Pulmonary artery endothelial cell (primary cell): ENCODE measurements at regions not wholly inside any gene's neighbourhood (a gene's known extent, or its start where the extent isn't known, plus 50 kb on each side); places are given as distances from the start of the nearest gene placed in this dataset.

Source experiments
- DNase-seq: peaks from one replicate; pipeline ENCODE4 v3.0.0-alpha.2; 2011; ENCODE audit warnings: low read depth, low spot score

GRCh38 chrX:38856670-38857265, 55.5 kb downstream of the MID1IP1 start:
- DNase-seq = no peak

GRCh38 chrX:38857736-38858523, 56.7 kb downstream of the MID1IP1 start:
- no peak for DNase-seq

DNA sequence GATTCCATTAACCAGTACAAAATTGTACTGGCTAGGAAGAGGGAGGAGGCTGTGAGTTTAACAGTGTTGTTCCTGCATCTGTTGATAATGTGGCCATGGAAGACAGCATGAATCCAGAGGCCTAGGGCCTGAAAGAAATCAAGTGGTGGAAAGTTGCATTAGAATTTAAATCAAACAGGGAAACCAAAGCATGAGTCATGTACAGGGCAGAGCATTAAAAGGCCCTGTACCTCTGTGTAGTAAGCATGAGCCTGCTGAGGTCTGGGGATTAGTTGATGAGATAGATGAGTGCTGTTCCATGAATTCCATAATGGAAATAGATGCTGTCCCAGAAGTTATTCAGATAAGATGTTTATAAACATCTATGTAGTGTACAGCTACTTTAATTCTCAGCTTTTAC, 58.3 kb downstream of the MID1IP1 start:
- no peak for DNase-seq

DNA sequence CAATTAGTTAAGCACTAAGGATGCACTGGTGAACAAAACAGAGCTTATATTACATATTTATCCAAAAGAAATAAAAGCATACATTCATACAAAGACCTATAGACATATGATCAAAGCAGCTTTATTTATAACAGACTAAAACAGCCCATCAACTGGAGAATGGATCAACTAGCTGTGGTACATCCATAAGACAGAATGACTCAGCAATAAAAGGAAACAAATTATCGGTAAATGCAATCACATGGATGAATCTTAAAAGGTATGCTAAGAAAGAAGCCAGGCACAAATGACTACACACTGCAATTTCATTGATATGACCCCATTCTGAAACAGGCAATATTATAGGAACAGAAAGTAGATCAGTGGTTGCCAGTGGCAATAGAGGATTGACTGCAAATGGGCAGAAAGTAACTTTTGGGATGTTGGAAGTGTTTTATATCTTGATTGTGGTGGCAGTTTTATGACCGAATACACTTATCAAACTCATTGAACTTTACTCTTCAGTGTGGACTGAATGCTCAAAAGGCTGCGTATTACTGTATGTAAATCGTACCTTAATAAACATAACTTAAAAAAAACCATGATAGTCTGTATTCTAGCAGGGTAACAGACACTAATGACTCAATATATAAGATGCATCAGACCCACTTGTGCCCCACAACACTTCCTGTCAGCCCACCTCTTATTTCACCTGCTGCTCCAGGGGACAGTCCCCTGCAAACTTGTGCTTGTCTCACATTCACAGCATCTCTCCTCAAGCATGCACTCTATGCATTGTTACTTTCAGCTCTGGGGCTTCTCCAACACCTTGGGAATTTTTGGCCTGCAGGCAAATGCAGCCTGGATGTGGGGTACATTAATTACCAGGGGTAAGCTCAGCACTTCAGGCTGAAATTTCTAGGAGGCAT, 59.1 kb downstream of the MID1IP1 start:
- no peak for DNase-seq

GRCh38 chrX:38861489-38861888, 60.2 kb downstream of the MID1IP1 start:
- no peak for DNase-seq

GRCh38 chrX:38862100-38862499, 60.8 kb downstream of the MID1IP1 start:
- DNase-seq = no peak

DNA sequence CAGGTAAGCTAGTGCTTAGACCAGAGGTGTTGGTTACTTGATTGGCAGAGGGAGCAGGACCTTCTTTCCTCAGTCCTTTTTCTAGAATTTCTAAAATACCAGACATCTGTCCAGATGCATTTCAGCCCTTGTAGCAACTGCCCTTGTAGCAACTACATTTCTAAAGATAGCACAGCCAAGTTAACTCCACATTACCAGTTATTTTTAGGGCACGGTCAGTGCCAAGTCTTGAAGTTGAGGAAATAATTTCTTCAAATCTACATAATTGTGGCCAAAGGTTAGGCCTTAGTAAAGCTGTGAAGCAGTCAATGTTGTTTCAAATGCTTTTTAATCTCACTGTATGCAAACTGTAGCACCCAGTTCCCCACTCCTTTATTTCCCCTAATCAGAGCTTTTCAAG, 62.9 kb downstream of the MID1IP1 start:
- DNase-seq = no peak

DNA sequence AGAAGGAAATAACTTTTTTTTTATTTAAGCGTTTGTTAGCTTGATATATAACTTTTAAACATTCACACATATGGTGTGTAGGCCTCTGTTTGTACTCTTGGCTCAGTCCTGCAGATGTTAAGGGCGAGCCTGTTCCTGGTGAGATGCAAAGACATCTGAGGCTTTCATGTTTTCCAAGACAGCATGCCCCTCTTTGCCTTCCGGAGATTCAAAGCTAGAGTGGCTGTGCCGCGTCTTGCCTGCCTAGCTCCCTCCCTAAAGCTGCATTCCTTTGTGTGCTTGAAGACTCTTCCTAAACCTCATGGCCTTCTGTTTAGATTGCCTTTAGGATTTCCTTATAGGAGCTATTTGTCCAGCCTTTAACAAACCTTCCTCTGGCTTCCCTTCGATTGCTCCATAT, 67.1 kb downstream of the MID1IP1 start:
- DNase-seq = no peak

DNA sequence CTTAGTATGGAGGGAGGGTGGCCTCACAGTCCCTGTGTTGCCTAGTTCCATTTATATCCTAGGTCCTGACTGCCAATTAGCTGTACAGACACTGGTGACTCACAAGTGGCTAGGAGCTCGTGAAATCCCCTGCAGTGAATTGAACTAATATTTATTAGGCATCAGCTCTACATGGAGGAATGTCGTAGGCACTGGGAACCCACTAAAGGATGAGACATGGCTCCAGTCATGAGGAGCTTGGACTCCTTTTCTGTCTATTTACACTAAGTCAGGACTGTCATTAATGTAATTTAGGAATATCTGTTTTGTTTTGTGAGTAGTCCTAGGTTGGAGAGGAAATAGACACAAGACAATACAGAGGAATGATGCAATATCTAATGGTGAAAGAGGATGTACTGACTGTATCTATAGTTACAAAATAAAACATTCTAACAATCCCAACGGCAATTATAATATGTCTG, 67.7 kb downstream of the MID1IP1 start:
- DNase-seq = no peak

DNA sequence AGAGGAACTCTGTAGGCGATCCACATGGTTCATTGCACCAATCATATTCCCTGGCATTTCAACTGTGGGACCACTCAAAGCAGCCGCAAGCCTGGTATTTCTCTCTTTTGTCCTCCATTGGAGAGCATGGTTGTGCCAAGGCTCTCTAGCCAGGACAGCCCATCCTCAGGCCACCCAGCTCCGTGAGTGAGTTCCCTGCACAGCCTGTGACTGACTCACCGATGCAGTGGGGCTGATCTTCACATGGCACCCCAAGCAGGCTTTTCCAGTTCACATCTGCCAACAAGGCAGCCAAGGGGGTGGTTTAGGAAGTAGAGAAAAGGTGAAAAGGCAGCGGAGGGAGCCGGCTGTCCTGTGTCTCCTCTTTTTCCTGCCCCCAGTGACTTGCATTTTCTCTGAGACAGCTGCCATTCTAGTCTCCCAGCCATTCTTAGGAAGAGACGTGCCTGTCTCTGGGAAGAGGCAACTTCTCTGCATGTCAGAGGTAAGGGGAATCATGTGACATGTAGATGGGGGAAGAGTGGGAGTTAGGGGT, 69.2 kb downstream of the MID1IP1 start:
- DNase-seq = no peak

DNA sequence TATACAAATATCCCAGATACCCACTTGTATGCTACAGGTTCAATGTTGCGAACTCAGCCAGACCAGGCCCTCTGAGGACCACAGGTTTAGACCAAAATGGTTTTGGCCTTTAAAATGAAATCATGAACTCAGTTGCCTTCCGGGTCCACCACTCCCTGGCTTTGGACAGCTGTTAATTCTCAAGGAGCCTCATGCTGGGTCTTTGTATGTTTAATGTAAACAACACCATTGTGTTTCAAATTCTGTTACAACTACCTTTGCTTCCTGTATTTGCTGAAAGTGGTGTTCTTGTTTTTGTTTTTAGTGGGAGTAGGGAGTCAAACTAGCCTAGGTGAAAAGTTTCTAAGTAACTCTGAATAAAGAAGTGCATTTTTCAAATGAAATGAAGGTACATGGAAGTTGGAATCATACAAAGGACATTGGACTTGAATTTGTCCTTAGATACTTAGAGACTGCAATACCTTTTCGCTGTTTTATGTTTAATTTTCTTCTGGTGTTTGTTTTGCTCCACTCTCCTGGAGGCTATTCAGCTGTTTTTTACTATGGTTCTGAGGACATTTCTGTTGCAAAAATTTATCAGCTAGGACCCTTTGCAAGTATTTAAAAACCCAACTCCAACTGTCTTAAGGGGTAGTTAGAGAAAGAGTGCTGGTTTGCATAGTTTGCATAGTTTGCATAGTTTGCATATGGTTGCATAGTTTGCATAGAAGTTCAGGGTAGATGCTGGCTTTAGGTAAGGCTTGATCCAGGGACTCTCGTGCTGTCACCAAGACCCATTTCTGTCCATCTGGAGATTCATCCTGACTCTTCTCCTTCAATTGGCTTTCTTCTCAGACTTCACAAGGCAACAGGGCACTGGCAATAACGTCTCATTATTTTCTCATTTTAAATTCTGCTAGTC, 70.1 kb downstream of the MID1IP1 start:
- DNase-seq = no peak

DNA sequence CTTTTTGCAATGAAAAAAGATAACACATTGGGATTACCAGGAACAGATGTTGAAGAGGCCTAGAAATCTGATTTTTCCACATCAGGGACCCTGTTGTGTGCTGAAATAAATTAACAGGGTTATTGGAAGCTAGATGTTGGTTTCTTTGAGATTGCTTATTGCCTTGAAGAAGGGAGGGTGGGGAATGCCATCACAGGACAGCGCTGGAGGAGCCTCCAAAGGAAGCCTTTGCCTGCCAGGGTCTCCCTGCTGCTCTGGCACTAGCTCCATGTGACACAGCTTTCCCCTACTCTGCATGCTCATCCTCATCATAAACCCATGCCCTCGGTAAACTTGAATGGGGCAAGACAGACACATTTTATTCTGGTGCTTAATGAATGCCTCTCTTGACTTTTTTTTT, 76.1 kb downstream of the MID1IP1 start:
- DNase-seq = no peak

DNA sequence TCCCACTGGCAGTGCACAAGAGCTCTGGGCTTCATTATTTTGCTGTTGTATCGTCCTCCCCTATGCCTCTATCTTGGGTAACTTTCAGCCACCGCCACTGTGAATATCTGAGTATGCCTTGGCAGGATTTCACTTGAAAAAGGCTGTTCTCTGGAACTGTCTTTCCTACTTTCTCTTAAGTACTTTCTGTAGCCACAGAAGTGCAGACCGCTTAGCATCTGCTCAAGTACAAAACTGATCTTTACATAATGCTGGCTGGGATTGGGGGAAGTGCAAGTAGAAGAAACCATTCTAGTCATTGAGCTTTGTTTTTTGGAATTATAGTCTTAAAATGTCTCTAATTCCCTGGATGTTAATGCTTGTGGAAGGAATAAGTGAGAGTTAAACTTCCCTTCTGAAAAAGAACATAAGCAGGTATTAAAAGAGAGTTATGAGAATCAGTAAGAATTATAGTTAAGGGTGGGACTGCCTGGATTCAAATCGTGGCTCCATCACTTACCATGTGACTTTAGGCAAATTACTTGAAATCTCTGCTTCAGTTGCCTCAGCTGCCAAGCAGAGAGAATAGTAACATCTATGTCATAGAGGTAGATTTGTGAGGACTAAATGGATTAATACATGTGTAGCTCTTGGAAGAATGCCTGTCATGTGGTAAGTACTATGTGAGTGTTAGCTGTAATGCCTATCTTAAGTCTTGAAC, 77.5 kb downstream of the MID1IP1 start:
- no peak for DNase-seq

GRCh38 chrX:38879631-38880220, 78.5 kb downstream of the MID1IP1 start:
- DNase-seq = no peak

- no peak for DNase-seq
Observed at GRCh38 chrX:38880296-38880854, 79.1 kb downstream of the MID1IP1 start.

DNA sequence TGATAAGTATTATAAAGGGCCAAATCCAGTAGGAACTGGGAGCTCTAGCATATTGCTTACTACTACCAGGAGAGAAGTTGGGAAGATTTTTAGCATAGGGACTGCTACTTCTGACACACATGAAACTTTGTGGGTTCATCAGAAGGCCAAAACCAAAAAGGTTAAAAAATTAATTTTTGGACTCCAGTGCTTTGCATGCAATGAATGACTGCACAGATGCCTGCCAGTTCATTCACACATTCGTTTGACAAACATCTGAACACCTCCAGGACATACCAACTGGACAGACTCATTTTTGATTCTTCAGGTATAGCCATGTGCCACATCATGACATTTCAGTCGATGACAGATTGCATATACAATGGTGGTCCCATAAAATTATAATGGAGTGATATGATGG, 79.8 kb downstream of the MID1IP1 start:
- no peak for DNase-seq

DNA sequence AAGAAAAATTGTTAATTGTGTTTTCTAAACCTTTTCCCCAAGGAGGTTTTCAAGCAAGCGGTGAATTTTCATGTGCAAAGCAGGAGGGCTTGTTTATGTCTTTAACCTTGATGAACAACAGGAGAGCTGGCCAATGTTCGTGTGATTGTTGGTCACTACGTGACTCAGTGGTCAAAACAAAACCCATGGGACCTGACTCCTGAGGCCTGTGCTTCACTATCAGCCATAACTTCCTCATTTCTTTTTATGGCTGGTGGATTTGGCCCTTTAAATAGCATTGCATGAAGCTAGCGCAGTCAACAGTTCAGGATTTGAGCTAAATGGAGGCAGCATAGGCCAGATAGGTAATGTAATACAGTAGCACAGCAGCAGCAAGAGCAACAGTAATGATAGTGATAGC, 80.5 kb downstream of the MID1IP1 start:
- no peak for DNase-seq

- DNase-seq = no peak
Observed at GRCh38 chrX:38882894-38883626, 81.8 kb downstream of the MID1IP1 start.

- no peak for DNase-seq
Observed at GRCh38 chrX:38886112-38886511, 84.9 kb downstream of the MID1IP1 start.
